ENCODE measurements at regions not wholly inside any gene's neighbourhood (a gene's known extent, or its start where the extent isn't known, plus 50 kb on each side); places are given as distances from the start of the nearest gene placed in this dataset.

DNA sequence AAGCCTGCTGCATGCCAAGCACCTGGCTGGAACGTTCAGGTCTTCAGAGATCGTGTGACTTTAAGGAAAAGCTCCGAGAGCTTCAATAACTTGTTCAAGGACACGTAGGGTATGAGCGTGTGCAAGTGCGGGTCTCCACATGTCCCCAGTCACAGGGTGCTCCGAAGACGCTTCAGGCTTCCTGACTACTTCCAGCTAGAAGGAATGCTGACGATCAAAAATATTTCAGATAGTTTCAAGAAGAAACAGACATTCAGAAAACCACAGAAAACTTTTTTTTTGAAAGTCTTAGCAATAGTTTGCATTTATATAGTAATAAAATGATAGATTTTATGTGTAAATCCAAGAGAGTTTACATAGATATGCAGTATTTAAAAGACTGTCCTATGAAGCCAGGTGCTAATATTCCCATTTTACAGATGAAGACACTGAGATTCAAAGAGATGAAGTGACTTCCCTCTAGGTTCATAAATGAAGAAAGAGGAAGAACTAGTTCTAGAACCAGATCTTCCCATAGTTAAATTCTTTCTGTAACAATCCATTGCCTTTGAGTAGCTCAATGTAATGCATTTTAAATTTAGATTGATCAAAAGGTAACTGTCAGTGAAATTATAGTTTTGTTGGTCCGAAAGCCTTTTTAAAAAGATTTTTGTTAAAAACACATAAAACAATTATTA lies 247.6 kb downstream of the MYLK4 start:
- TF ChIP-seq, protein P1, sequence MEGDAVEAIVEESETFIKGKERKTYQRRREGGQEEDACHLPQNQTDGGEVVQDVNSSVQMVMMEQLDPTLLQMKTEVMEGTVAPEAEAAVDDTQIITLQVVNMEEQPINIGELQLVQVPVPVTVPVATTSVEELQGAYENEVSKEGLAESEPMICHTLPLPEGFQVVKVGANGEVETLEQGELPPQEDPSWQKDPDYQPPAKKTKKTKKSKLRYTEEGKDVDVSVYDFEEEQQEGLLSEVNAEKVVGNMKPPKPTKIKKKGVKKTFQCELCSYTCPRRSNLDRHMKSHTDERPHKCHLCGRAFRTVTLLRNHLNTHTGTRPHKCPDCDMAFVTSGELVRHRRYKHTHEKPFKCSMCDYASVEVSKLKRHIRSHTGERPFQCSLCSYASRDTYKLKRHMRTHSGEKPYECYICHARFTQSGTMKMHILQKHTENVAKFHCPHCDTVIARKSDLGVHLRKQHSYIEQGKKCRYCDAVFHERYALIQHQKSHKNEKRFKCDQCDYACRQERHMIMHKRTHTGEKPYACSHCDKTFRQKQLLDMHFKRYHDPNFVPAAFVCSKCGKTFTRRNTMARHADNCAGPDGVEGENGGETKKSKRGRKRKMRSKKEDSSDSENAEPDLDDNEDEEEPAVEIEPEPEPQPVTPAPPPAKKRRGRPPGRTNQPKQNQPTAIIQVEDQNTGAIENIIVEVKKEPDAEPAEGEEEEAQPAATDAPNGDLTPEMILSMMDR (IDR thresholded peaks at IDR 0.05) = no peak
- TF ChIP-seq POLR2A (IDR thresholded peaks at IDR 0.05) (no peak), EP300 (IDR thresholded peaks at IDR 0.05) (no peak)
